ENCODE measurements at regions not wholly inside any gene's neighbourhood (a gene's known extent, or its start where the extent isn't known, plus 50 kb on each side); places are given as distances from the start of the nearest gene placed in this dataset.

DNA sequence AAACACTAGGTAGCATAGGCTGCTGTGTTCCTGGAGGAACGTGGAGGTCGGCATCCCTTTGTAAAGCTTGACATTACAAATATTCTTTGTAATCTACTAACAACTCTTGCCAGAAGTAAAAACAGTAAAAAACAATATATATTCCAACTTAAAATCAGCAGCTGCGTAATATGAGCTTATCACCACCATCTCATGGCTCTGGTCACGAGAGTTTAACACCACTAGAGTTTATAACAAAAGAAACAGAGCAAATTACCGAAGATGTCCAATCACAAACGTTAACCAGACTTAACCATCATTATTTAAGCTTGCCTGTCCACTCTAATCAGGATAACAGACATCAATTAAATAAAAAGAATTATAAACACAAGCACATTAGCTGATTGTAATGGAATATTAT is 236.7 kb downstream of the PCDH7 start:
- TF ChIP-seq RAD21 (IDR thresholded peaks at IDR 0.05; ENCODE audit: low read depth) (no peak), YY1 (IDR thresholded peaks at IDR 0.05; ENCODE audit: low read depth) (no peak), CREB1 (IDR thresholded peaks at IDR 0.05; ENCODE audit: low read depth) (no peak), TAF1 (IDR thresholded peaks at IDR 0.05; ENCODE audit: low read depth) (no peak), EGR1 (IDR thresholded peaks at IDR 0.05) (no peak), FOXM1 (IDR thresholded peaks at IDR 0.05; ENCODE audit: borderline replicate concordance, low read depth) (no peak), EP300 (IDR thresholded peaks at IDR 0.05; ENCODE audit: borderline replicate concordance) (no peak), CEBPB (IDR thresholded peaks at IDR 0.05) (no peak), ZBTB7A (IDR thresholded peaks at IDR 0.05; ENCODE audit: low read depth) (no peak)
- TF ChIP-seq, protein P1, sequence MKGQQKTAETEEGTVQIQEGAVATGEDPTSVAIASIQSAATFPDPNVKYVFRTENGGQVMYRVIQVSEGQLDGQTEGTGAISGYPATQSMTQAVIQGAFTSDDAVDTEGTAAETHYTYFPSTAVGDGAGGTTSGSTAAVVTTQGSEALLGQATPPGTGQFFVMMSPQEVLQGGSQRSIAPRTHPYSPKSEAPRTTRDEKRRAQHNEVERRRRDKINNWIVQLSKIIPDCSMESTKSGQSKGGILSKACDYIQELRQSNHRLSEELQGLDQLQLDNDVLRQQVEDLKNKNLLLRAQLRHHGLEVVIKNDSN (IDR thresholded peaks at IDR 0.05) = no peak
- TF ChIP-seq, protein P2, sequence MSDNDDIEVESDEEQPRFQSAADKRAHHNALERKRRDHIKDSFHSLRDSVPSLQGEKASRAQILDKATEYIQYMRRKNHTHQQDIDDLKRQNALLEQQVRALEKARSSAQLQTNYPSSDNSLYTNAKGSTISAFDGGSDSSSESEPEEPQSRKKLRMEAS (IDR thresholded peaks at IDR 0.05) = no peak
- TF ChIP-seq, protein P3, sequence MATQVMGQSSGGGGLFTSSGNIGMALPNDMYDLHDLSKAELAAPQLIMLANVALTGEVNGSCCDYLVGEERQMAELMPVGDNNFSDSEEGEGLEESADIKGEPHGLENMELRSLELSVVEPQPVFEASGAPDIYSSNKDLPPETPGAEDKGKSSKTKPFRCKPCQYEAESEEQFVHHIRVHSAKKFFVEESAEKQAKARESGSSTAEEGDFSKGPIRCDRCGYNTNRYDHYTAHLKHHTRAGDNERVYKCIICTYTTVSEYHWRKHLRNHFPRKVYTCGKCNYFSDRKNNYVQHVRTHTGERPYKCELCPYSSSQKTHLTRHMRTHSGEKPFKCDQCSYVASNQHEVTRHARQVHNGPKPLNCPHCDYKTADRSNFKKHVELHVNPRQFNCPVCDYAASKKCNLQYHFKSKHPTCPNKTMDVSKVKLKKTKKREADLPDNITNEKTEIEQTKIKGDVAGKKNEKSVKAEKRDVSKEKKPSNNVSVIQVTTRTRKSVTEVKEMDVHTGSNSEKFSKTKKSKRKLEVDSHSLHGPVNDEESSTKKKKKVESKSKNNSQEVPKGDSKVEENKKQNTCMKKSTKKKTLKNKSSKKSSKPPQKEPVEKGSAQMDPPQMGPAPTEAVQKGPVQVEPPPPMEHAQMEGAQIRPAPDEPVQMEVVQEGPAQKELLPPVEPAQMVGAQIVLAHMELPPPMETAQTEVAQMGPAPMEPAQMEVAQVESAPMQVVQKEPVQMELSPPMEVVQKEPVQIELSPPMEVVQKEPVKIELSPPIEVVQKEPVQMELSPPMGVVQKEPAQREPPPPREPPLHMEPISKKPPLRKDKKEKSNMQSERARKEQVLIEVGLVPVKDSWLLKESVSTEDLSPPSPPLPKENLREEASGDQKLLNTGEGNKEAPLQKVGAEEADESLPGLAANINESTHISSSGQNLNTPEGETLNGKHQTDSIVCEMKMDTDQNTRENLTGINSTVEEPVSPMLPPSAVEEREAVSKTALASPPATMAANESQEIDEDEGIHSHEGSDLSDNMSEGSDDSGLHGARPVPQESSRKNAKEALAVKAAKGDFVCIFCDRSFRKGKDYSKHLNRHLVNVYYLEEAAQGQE (IDR thresholded peaks at IDR 0.05; ENCODE audit: low read depth) = no peak

DNA sequence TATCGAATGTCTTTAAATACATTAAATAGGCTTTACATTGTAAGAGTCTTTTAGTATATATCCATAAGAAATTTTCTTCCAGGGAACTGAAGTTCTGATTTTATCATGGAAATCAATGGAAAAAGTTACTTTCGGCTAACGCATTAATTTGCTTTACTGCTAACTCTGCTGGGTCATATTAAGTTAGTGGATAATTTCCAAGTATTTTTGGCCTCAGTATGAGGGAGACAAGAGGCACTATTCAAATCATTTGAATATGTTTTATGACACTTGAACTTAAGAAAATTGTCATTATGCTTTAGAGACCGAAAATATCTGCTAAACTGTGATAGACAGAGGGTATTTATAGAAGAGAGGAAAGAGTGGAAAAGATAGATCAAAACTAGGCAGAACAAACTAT is 237.5 kb downstream of the PCDH7 start:
- TF ChIP-seq YY1 (IDR thresholded peaks at IDR 0.05; ENCODE audit: low read depth) (no peak), TCF12 (IDR thresholded peaks at IDR 0.05; ENCODE audit: low read depth) (no peak), TEAD4 (IDR thresholded peaks at IDR 0.05) (no peak), TAF1 (IDR thresholded peaks at IDR 0.05; ENCODE audit: low read depth) (no peak), CREB1 (IDR thresholded peaks at IDR 0.05; ENCODE audit: low read depth) (no peak)
- TF ChIP-seq, protein P3 (IDR thresholded peaks at IDR 0.05; ENCODE audit: low read depth) = no peak

DNA sequence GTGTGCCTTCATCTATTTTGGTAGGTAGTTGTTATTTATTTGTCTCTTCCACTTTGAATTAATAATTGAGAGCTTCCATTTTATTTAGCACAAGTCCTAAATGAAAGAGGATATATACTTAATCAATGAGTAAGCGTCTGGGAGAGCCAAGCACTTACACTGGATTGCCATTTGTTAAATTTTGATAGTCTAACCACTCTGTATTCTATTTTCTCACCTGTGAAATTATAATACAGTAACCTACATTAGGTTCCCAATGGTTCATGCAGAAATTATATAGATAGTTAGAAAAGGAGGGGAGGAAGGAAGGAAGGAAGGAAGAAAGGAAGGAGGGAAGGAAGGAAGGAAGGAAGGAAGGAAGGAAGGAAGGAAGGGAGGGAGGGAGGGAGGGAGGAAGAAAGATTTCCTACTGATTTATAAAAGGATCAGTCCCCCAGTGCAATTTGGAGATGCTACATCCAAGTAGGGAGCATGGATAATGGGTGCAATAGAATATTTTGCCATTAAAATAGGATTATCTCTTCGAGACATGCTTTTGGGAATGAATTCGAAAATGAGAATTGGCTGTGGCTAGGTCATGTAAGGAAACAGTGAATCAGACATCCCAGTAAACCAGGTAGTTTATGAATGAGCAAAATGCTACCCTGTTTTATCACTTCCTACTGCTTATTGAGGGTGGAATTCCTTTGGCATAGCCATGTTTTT is 239.8 kb downstream of the PCDH7 start:
- no peak for TF ChIP-seq TAF1 (IDR thresholded peaks at IDR 0.05; ENCODE audit: low read depth)
- TF ChIP-seq YY1 (IDR thresholded peaks at IDR 0.05; ENCODE audit: low read depth) = no peak
- TF ChIP-seq NFIC (IDR thresholded peaks at IDR 0.05) = no peak

DNA sequence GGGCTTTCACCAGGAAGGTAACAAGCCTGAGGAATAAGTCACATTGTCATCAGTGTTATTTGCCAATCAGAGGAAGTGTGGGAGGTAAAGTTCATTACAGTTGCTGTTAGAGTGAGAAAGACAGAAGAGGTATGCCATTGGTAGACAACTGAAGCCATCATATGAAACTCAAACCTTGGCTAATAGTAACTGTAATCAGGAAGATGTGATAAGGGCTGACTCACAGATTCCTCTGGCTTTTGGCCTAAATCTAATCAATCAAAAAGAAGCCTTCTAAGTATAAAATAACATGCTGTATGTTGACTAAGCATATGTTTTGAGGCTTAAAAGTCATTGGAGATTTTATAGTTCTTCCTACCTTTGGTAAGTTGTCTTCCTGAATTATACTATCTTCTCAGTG is 242.8 kb downstream of the PCDH7 start:
- TF ChIP-seq RAD21 (IDR thresholded peaks at IDR 0.05; ENCODE audit: low read depth) (no peak), TCF12 (IDR thresholded peaks at IDR 0.05; ENCODE audit: low read depth) (no peak), CEBPB (IDR thresholded peaks at IDR 0.05) (no peak), TAF1 (IDR thresholded peaks at IDR 0.05; ENCODE audit: low read depth) (no peak), NFIC (IDR thresholded peaks at IDR 0.05) (no peak), EGR1 (IDR thresholded peaks at IDR 0.05) (no peak), TEAD4 (IDR thresholded peaks at IDR 0.05) (no peak), YY1 (IDR thresholded peaks at IDR 0.05; ENCODE audit: low read depth) (no peak), FOXM1 (IDR thresholded peaks at IDR 0.05; ENCODE audit: borderline replicate concordance, low read depth) (no peak), CREB1 (IDR thresholded peaks at IDR 0.05; ENCODE audit: low read depth) (no peak), EP300 (IDR thresholded peaks at IDR 0.05; ENCODE audit: borderline replicate concordance) (no peak), ZBTB7A (IDR thresholded peaks at IDR 0.05; ENCODE audit: low read depth) (no peak)
- TF ChIP-seq, protein P1 (IDR thresholded peaks at IDR 0.05) = no peak
- TF ChIP-seq, protein P3 (IDR thresholded peaks at IDR 0.05; ENCODE audit: low read depth) = no peak
- TF ChIP-seq, protein P2 (IDR thresholded peaks at IDR 0.05) = no peak
